Lung (tissue), 11 donors: ENCODE measurements at regions not wholly inside any gene's neighbourhood (a gene's known extent, or its start where the extent isn't known, plus 50 kb on each side); places are given as distances from the start of the nearest gene placed in this dataset.

Experiments used
- ATAC-seq: fragments of 200-7000 bp; cut with Tn5 transposase; one replicate; pipeline ENCODE4 v1.9.1; 2020; ENCODE audit warnings: moderate number of reproducible peaks; ENCODE audit not compliant: insufficient read depth, low FRiP score
- DNase-seq, 3 donors: peaks; one replicate each; pipeline ENCODE4 v3.0.0-alpha.2; 2013 to 2017
- H3K27ac ChIP-seq, 2 donors: one replicate each; pipeline ENCODE4 v1.5.1; 2013; ENCODE audit warnings: mild to moderate bottlenecking in 2 of 2, moderate library complexity in 2 of 2, control low read depth in 1 of 2, inconsistent platforms in 1 of 2, low read depth in 1 of 2, low read length in 1 of 2
- H3K27me3 ChIP-seq, 3 donors: one replicate each; pipeline ENCODE4 v1.5.1; 2013; ENCODE audit warnings: low read length in 2 of 3; ENCODE audit not compliant: control insufficient read depth in 3 of 3, insufficient read depth in 3 of 3
- H3K36me3 ChIP-seq, 4 donors: one replicate each; pipeline ENCODE4 v1.5.1; 2013; ENCODE audit warnings: low read length in 4 of 4, mild to moderate bottlenecking in 1 of 4, moderate library complexity in 1 of 4; ENCODE audit not compliant: control insufficient read depth in 4 of 4, insufficient read depth in 4 of 4
- H3K4me1 ChIP-seq, 5 donors: one replicate each; pipeline ENCODE4 v1.5.1; 2013; ENCODE audit warnings: low read length in 5 of 5, mild to moderate bottlenecking in 2 of 5, moderate library complexity in 1 of 5; ENCODE audit not compliant: control insufficient read depth in 5 of 5, insufficient read depth in 5 of 5
- H3K4me3 ChIP-seq: one replicate; pipeline ENCODE4 v1.5.1; 2013; ENCODE audit warnings: mild to moderate bottlenecking, control low read depth, moderate library complexity
- H3K9ac ChIP-seq, 2 donors: one replicate each; pipeline ENCODE4 v1.5.1; 2013; ENCODE audit warnings: low read length in 2 of 2, control low read depth in 1 of 2; ENCODE audit not compliant: insufficient read depth in 1 of 2
- H3K9me3 ChIP-seq, 4 donors: one replicate each; pipeline ENCODE4 v1.5.1; 2013; ENCODE audit warnings: low read length in 3 of 4, mild to moderate bottlenecking in 1 of 4, moderate library complexity in 1 of 4; ENCODE audit not compliant: control insufficient read depth in 4 of 4, insufficient read depth in 3 of 4
- CTCF ChIP-seq: IDR thresholded peaks from 2 replicates; pipeline ENCODE4 v1.5.1; 2012; ENCODE audit warnings: mild to moderate bottlenecking; ENCODE audit errors: control extremely low read depth, extremely low read depth
- WGBS, 2 donors: extraction: QIAGEN DNeasy Blood & Tissue Kit; methylation state at CpG; one replicate each; pipeline ENCODE4 v1.1.7; 2013; 5-methylcytosine and 5-hydroxymethylcytosine counted together
- donor health status: control.
- donor health status: control.
- donor health status: Bipolar disorder and iron deficiency.
- donor health status: healthy.
- donor health status: DM: yes; HTN: yes; CAD: no.

GRCh38 chr3:115420086-115420485 lies 203.2 kb upstream of the GAP43 start:
- 81 to 87% methylated on average over 1 of the region's 1 CpG for WGBS, 2 donors
- Histone ChIP-seq H3K36me3 (no peaks in the 10 kb centered on the region), H3K27me3 (no peaks in the 10 kb centered on the region), H3K9me3 (no peaks in the 10 kb centered on the region), H3K4me3 (no peak overlapping the region), H3K9ac (no peak overlapping the region), H3K4me1 (no peaks in the 10 kb centered on the region), H3K27ac (no peak overlapping the region)
- ATAC-seq (no peak), DNase-seq (no peak)
- TF ChIP-seq CTCF, result no peak

- no peaks in the 10 kb centered on the region for H3K9me3 ChIP-seq
- no peaks in the 10 kb centered on the region for H3K4me1 ChIP-seq
- no peak for TF ChIP-seq CTCF
- no peaks in the 10 kb centered on the region for H3K27me3 ChIP-seq
- ATAC-seq, result no peak
- H3K9ac ChIP-seq, result no peak overlapping the region
- 75 to 83% methylated on average over 1 of the region's 1 CpG for WGBS, 2 donors
- H3K36me3 ChIP-seq, result no peaks in the 10 kb centered on the region
- no peak overlapping the region for H3K4me3 ChIP-seq
- no peak for DNase-seq
- H3K27ac ChIP-seq, result no peak overlapping the region
Observed at GRCh38 chr3:115423170-115423569, 200.1 kb upstream of the GAP43 start.

GRCh38 chr3:115428841-115429240 lies 194.5 kb upstream of the GAP43 start:
- Histone ChIP-seq H3K27me3 (no peaks in the 10 kb centered on the region), H3K4me3 (no peak overlapping the region), H3K9me3 (peaks cover 0 to 2% (median 0%) of the 10 kb centered on the region in 4 donors), H3K4me1 (peaks cover 0 to 4% (median 0%) of the 10 kb centered on the region in 5 donors), H3K36me3 (no peaks in the 10 kb centered on the region), H3K27ac (no peak overlapping the region), H3K9ac (no peak overlapping the region)
- WGBS, 2 donors, result 72 to 80% methylated on average over 5 of the region's 5 CpGs
- TF ChIP-seq CTCF, result no peak
- no peak for ATAC-seq
- no peak for DNase-seq

- H3K27ac ChIP-seq, result no peak overlapping the region
- DNase-seq (no peak), ATAC-seq (no peak)
- no peak for TF ChIP-seq CTCF
- H3K9ac ChIP-seq, result no peak overlapping the region
- no peaks in the 10 kb centered on the region for H3K27me3 ChIP-seq
- no peaks in the 10 kb centered on the region for H3K4me1 ChIP-seq
- H3K36me3 ChIP-seq, result no peaks in the 10 kb centered on the region
- no peak overlapping the region for H3K4me3 ChIP-seq
- H3K9me3 ChIP-seq, result peaks cover 0 to 2% (median 0%) of the 10 kb centered on the region in 4 donors
- WGBS, 2 donors, result 56 to 62% methylated on average over 5 of the region's 5 CpGs
Observed at GRCh38 chr3:115436767-115437301, 186.5 kb upstream of the GAP43 start.
